B cell (primary cell): ENCODE measurements at regions not wholly inside any gene's neighbourhood (a gene's known extent, or its start where the extent isn't known, plus 50 kb on each side); places are given as distances from the start of the nearest gene placed in this dataset.

ENCODE experiments used
- ATAC-seq: fragments of 200-7000 bp; cut with Tn5 transposase; one replicate; pipeline ENCODE4 v1.10.0; 2021; ENCODE audit warnings: low read depth, mild to moderate bottlenecking, moderate number of reproducible peaks, moderate library complexity
- CTCF ChIA-PET: fragments of 350-600 bp; sonication (Branson Sonifier 250); formaldehyde crosslinking; loops from one replicate; lab custom pipeline; 2021; ENCODE audit warnings: antibody characterized with exemption, inconsistent platforms; lab: Charles Lee
- POLR2A ChIA-PET: fragments of 350-600 bp; sonication (Branson Sonifier 250); formaldehyde crosslinking; loops from one replicate; lab custom pipeline; 2021; ENCODE audit warnings: antibody characterized with exemption; lab: Charles Lee
- DNase-seq: peaks from one replicate; pipeline ENCODE4 v3.0.0; 2013
- H2AFZ ChIP-seq: 2 replicates; pipeline ENCODE4 v1.6.1; 2012; ENCODE audit warnings: mild to moderate bottlenecking, low read depth, low read length; ENCODE audit not compliant: insufficient read depth, poor library complexity, severe bottlenecking
- H3K27ac ChIP-seq, 2 donors: 1 replicate in 1 of 2; 2 replicates in 1 of 2; pipeline ENCODE4 v1.5.1; 2012 to 2013; ENCODE audit warnings: low read length in 2 of 2, mild to moderate bottlenecking in 2 of 2, moderate library complexity in 1 of 2
- H3K27me3 ChIP-seq, 4 experiments: fragments of 200-600 bp in 1 of 4; sonication (generic) in 1 of 4; replicated peaks in 1 of 4; 1 replicate in 2 of 4; 2 replicates in 2 of 4; pipeline versions ENCODE4 v1.6.1 to v1.7.0; 2013 to 2016; ENCODE audit warnings: low read length in 3 of 4, mild to moderate bottlenecking in 2 of 4, mixed read lengths in 1 of 4, moderate library complexity in 1 of 4; ENCODE audit not compliant: insufficient read depth in 4 of 4, control insufficient read depth in 3 of 4; ENCODE audit errors: control extremely low read depth in 1 of 4
- H3K36me3 ChIP-seq, 2 experiments: replicated peaks in 1 of 2; 1 replicate in 1 of 2; 2 replicates in 1 of 2; pipeline versions ENCODE4 v1.6.1 to v1.7.1; 2013; ENCODE audit warnings: low read length in 1 of 2; ENCODE audit not compliant: insufficient read depth in 2 of 2, control insufficient read depth in 1 of 2; ENCODE audit errors: control extremely low read depth in 1 of 2, extremely low read depth in 1 of 2
- H3K4me1 ChIP-seq, 2 donors: fragments of 200-600 bp in 1 of 2; sonication (generic) in 1 of 2; 1 replicate in 1 of 2; 2 replicates in 1 of 2; pipeline versions ENCODE4 v1.5.1 to v1.6.1; 2013 to 2017; ENCODE audit warnings: low read length in 2 of 2; ENCODE audit not compliant: control insufficient read depth in 2 of 2, insufficient read depth in 2 of 2
- H3K4me2 ChIP-seq: replicated peaks from 2 replicates; pipeline ENCODE3; 2012; ENCODE audit warnings: mild to moderate bottlenecking, low read depth, low read length; ENCODE audit not compliant: poor library complexity, severe bottlenecking
- H3K4me3 ChIP-seq, 5 experiments: fragments of 200-600 bp in 1 of 5; sonication (generic) in 1 of 5; 1 replicate in 3 of 5; 2 replicates in 2 of 5; pipeline versions ENCODE4 v1.5.1 to v1.7.0; 2011 to 2016; ENCODE audit warnings: low read length in 4 of 5, mild to moderate bottlenecking in 4 of 5, low read depth in 2 of 5, control low read depth in 1 of 5, moderate library complexity in 1 of 5; ENCODE audit not compliant: insufficient read depth in 1 of 5; ENCODE audit errors: control extremely low read depth in 1 of 5, extremely low read depth in 1 of 5
- H3K79me2 ChIP-seq: fragments of 200-600 bp; sonication (generic); one replicate; pipeline ENCODE4 v1.6.0; 2016; ENCODE audit warnings: low read length; ENCODE audit not compliant: control insufficient read depth, insufficient read depth
- H3K9ac ChIP-seq: fragments of 200-600 bp; sonication (generic); 2 replicates; pipeline ENCODE4 v1.6.1; 2017; ENCODE audit warnings: mild to moderate bottlenecking, low read length, moderate library complexity
- H3K9me3 ChIP-seq, 3 donors: one replicate each; pipeline versions ENCODE4 v1.6.1 to v1.7.1; 2013; ENCODE audit warnings: low read length in 2 of 3; ENCODE audit not compliant: control insufficient read depth in 2 of 3, insufficient read depth in 1 of 3; ENCODE audit errors: control extremely low read depth in 1 of 3
- H4K20me1 ChIP-seq: 2 replicates; pipeline ENCODE4 v1.6.0; 2012; ENCODE audit warnings: mild to moderate bottlenecking, low read length; ENCODE audit not compliant: insufficient read depth, control insufficient read depth, poor library complexity, severe bottlenecking
- H3K27ac Mint-ChIP-seq: one replicate; pipeline ENCODE4 v1.8.0; 2021; ENCODE audit warnings: mixed read lengths
- H3K27me3 Mint-ChIP-seq: one replicate; pipeline ENCODE4 v1.8.0; 2021; ENCODE audit warnings: mixed read lengths
- H3K4me1 Mint-ChIP-seq: one replicate; pipeline ENCODE4 v1.8.0; 2021; ENCODE audit warnings: mixed read lengths
- H3K4me3 Mint-ChIP-seq: one replicate; pipeline ENCODE4 v1.8.0; 2021; ENCODE audit warnings: mixed read lengths
- H3K9me3 Mint-ChIP-seq: one replicate; pipeline ENCODE4 v1.8.0; 2022; ENCODE audit warnings: mixed read lengths; ENCODE audit not compliant: insufficient read depth
- CTCF ChIP-seq: fragments of 200-600 bp; IDR thresholded peaks from one replicate; pipeline ENCODE4 v1.8.0; 2022; ENCODE audit warnings: antibody characterized with exemption, mild to moderate bottlenecking
- EZH2 ChIP-seq: IDR thresholded peaks from 2 replicates; pipeline ENCODE4 v1.6.1; 2012; ENCODE audit warnings: borderline replicate concordance, low read depth, mild to moderate bottlenecking, moderate library complexity, low read length; ENCODE audit not compliant: insufficient read depth, poor library complexity, severe bottlenecking
- WGBS: methylation state at CpG from one replicate; pipeline ENCODE4 v1.1.5; 2013; ENCODE audit warnings: missing lambda C conversion rate; ENCODE audit not compliant: insufficient coverage; 5-methylcytosine and 5-hydroxymethylcytosine counted together
- intact Hi-C: fragments of 100-400 bp; cut with micrococcal nuclease; formaldehyde crosslinking; loops from one replicate; pipeline ENCODE4 v1.10.0; 2022

- Histone ChIP-seq H3K4me3 (no peak overlapping the region), H3K27me3 (no peaks in the 10 kb centered on the region), H3K36me3 (no peaks in the 10 kb centered on the region), H3K27ac (no peak overlapping the region), H3K79me2 (no peaks in the 10 kb centered on the region), H3K9me3 (no peaks in the 10 kb centered on the region), H3K9ac (no peak overlapping the region), H3K4me1 (no peaks in the 10 kb centered on the region), H3K4me2 (no peak overlapping the region), H2AFZ (no peak overlapping the region), H4K20me1 (no peaks in the 10 kb centered on the region)
- ChIA-PET CTCF (no interaction called here), POLR2A (no interaction called here)
- 86% methylated on average over 3 of the region's 4 CpGs for WGBS
- TF ChIP-seq CTCF = no peak
- TF ChIP-seq EZH2 = no peak
- Mint-ChIP-seq H3K27ac (no peak overlapping the region), H3K27me3 (no peaks in the 10 kb centered on the region), H3K4me3 (no peak overlapping the region), H3K4me1 (no peaks in the 10 kb centered on the region), H3K9me3 (peaks cover 2% of the 10 kb centered on the region)
- ATAC-seq (no peak), DNase-seq (no peak)
- intact Hi-C loops = no loop called here
Measured at GRCh38 chr21:38596264-38597042, 98.2 kb upstream of the ERG start.

GRCh38 chr21:38597421-38597820 is 99.1 kb upstream of the ERG start:
- intact Hi-C loops = no loop called here
- Histone ChIP-seq H2AFZ (no peak overlapping the region), H3K4me3 (no peak overlapping the region), H3K9me3 (no peaks in the 10 kb centered on the region), H3K27me3 (no peaks in the 10 kb centered on the region), H3K36me3 (no peaks in the 10 kb centered on the region), H3K4me1 (no peaks in the 10 kb centered on the region), H3K27ac (no peak overlapping the region), H4K20me1 (no peaks in the 10 kb centered on the region), H3K9ac (no peak overlapping the region), H3K79me2 (no peaks in the 10 kb centered on the region), H3K4me2 (no peak overlapping the region)
- Mint-ChIP-seq H3K4me3 (no peak overlapping the region), H3K27me3 (no peaks in the 10 kb centered on the region), H3K27ac (no peak overlapping the region), H3K4me1 (no peaks in the 10 kb centered on the region), H3K9me3 (peaks cover 2% of the 10 kb centered on the region)
- ATAC-seq = no peak
- no peak for DNase-seq
- ChIA-PET CTCF (no interaction called here), POLR2A (no interaction called here)
- no peak for TF ChIP-seq EZH2
- TF ChIP-seq CTCF = no peak
- 57% methylated on average over 1 of the region's 2 CpGs for WGBS
